Erythroblast (primary cell): ENCODE measurements at regions not wholly inside any gene's neighbourhood (a gene's known extent, or its start where the extent isn't known, plus 50 kb on each side); places are given as distances from the start of the nearest gene placed in this dataset.

Experiments used
- DNase-seq, 2 experiments: peaks; one replicate each; lab custom pipeline; 2025; lab: John Stamatoyannopoulos, UW
- GATA1 ChIP-seq: IDR thresholded peaks from 2 replicates; pipeline ENCODE4 v1.6.1; 2011; ENCODE audit warnings: low read depth, mild to moderate bottlenecking, control low read depth, low read length, moderate library complexity
- POLR2A ChIP-seq: IDR thresholded peaks from 2 replicates; pipeline ENCODE4 v1.6.1; 2011; ENCODE audit warnings: mild to moderate bottlenecking, low read length

DNA sequence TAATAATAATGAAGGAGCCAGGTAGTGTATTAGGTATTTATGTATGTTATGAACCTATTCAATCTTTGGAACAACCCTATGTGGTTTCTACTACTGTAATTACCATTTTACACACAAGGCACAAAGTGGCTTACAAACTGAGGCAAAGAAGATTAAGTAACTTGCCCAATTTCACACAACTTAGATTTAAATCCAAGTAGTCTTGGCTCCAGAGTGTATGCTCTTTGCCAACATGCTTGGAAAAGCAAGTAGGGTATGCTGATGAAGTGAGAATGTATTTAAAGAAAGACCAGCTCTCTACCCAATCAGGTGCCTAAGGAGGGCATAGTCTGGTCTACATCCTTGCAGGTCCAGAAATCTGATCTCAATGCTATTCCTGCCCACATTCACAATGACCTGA lies 463.2 kb downstream of the METTL15 start:
- no peak for DNase-seq

DNA sequence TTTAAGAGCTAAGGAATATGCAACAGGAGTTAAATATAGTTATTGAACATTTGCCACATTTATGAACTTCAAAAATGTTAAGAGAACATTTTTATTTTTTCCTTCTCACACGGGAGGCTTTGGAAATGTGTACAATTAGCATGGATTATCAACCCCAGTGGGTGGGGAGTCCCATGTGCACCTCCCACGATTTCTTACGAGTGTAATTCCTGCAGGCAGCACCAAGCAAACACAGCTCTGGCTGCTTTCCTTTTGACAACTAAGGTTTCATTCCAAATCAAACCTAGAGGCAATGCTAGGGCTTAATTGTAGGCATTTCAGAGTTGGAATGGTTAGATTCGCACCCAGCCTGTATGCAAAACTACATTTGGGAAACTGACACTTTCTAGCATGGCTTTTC lies 460.9 kb downstream of the METTL15 start:
- TF ChIP-seq GATA1 (no peak), POLR2A (no peak)
- no peak for DNase-seq

More for the DNA sequence above, 463.2 kb downstream of the METTL15 start:
- TF ChIP-seq GATA1 (no peak), POLR2A (no peak)

DNA sequence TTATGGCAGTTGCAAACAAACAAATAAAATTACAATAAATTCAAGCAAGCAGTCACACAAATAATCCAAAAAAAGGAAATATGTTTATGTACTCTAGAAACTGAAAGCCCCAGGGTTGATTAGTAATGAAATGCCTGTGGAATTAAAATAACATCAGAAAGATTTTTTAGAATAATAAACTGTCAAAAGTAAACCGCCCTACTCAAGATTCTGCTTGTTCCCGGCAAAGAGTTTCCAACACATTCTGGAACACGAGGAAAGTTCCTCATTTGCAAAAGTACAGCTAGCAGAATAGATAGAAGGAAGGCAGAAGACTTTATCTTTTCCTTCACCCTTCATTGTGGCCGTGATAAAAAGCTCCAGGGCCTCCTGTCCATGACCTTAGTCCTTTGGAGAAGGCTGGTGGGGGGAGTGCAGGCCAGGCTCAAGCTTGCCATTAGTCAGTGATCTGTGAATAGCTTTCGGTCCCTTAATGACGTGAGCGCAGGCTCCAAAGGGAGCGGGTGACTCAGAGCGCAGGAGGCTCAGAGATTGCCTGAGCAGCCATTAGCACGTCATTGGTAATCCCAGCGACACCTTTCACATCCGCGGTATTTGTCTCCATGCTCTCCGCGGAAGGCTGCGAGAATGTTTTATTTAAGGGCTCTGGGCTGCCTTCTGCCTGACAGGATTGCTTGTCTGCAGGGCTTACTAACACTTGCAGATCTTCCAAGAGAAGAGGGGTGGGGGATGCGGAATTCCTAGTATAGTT lies 458.3 kb downstream of the METTL15 start:
- DNase-seq = no peak
- TF ChIP-seq POLR2A = no peak
- TF ChIP-seq GATA1 = no peak

DNA sequence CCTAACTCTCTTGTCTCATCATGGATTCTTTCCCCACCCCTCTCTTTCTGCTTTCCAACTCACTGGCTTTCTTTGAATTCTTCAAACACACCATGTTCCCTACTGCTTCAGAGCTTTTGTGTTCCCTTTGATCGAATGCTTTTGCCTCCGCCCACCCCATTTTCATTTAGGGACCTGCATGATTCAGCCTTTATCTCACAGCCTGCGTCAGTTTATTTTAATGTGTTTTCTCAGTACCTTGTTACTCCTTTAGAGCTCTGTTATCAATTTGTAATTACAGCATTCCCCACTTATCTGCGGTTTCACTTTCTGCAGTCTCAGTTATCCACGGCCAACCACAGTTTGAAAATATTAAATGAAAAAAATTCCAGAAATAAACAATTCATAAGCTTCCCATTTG lies 451.3 kb downstream of the METTL15 start:
- no peak for DNase-seq
- no peak for TF ChIP-seq GATA1
- no peak for TF ChIP-seq POLR2A

DNA sequence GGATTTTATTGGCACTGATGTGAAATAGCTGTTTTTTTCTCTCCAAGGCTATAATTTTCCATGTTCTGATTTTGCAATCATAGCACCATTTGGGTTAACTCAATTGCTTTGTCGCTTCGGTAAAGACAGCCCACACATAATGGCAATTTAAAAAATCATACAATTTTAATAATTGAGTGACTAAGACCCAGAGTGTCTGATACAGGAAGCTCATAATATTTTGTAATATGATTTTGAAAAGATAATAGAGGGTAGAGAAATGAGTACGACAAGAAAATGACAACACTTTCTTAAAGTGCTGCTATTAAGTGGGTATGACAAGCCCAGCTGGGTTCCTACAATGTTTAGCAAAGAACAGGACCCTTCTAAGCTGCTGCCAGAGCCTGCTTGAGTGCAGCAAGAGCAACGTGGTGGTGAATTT lies 439.1 kb downstream of the METTL15 start:
- no peak for TF ChIP-seq GATA1
- TF ChIP-seq POLR2A = no peak
- no peak for DNase-seq

DNA sequence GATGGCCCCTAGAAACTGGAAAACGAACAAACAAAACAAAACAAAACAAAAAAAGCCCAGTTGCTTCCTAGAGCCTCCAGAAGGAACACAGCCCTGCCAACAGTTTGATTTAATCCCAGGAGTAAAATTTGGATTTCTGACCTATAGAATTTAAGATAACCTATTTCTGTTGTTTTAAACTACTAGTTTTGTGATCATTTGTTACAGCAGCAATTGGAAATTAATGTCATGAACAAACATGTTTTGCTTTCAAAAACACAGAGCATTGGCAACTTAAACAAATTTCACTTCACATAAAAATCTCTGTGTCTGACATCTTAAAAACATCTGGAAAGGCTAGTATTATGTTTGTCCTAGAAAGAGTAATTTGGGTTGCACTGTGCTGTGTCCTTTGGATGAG lies 437.3 kb downstream of the METTL15 start:
- DNase-seq = no peak
- TF ChIP-seq POLR2A (no peak), GATA1 (no peak)

DNA sequence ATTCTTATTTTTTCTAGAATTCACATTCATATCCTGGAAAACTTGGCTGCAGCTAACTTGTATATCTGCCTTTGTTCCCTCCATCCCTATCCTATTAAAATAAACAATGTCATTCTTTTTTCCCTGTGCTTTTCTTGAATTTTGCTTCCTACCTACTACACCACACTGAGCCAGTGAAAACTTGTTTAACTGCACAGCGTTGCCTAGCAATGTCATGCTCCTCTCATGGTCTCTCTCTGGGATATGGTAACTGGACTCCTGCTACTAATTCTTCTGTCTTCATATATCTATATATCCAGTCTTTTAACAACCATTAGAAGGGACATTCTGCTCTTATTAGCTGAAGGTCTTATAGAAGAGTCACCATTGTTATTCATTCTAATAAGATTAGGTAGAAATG lies 434.4 kb downstream of the METTL15 start:
- TF ChIP-seq POLR2A (no peak), GATA1 (no peak)
- no peak for DNase-seq

DNA sequence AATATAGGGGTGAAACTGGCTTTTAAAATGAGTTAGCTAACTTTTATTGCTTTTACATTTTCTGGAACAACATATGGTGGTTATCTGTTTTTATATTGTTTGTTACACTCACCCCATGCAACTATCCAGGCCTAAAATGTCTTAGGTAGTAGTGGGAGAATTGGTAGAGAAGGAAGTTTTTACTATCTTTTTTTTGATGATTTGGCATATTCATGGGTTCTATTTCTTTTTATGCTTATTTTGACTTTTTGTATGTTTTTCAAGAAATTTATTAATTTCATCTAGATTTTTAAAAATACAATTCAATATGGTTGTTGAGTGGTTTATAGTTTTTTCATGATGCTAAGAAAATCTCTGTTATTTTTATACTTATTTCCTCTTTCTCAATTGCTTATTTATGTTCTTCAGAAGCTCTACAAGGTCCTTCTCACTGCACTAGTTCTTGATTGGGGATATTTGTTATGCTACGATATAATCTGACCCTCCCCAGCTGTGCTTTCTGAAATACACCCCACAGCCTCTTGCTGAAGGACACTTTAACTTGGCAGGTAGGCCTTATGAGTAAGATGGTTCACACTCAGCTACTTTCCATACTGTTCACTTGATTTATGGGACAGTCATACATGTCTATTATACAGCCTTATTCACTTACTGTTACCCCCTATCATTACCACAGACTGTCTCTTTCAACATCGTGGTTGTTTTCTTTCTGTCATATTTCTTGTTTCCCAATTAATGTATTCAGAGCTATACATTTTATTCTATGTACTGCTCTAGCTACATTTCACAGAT lies 431.2 kb downstream of the METTL15 start:
- no peak for DNase-seq
- TF ChIP-seq GATA1 (no peak), POLR2A (no peak)

DNA sequence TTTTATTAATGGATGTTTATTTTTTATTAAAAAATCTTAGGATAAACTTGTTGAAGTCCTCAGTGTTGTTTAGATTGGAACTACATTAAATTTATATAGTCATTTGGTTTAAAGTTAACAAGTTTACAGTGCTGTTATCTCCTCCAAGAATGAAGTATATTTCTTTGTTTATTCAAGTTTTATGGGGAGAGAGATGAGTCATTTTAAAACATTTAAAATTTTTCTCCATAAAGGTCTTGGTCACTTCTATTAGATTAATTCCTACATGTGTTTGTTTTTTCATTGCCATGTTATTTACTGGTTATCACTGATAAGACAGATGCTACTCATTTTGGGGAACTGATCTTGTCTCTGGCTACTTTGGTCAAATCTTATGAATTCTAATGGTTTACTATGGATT lies 429.6 kb downstream of the METTL15 start:
- TF ChIP-seq GATA1 = no peak
- TF ChIP-seq POLR2A = no peak
- no peak for DNase-seq

DNA sequence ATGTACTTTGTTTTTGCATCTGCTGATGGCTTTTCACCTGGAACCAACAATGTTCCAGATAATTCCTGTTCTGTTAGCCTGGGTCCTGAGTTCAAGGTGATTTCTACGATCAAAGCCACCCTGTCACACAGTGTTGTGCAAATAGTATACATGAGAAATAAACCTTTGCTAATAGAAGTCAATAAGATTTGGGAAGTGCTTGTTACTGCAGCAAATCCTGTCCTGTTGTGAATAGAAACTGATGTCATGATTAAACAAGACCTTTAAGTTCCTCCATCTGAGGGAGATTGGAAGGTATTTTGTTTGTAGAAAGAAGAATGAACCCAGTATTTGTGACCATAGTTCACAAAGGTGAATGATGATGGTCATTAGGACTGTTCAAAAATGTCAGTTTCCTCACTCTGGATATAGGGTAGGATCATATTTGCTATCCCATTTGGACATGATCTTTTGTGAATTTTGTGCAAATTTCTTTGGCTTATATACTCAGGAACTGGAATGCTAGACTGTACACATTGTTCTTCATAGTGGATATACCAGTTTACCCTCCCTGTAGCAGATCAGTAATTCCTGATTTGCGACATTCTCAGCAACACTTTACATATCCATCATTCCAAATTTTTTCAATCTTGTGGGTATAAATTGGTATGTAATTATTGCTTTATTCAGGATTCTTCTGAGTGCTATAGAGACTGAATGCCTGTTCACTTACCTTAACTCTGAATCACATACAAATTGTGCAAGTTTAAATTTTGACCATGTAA lies 428.5 kb downstream of the METTL15 start:
- TF ChIP-seq POLR2A (no peak), GATA1 (no peak)
- DNase-seq = no peak

DNA sequence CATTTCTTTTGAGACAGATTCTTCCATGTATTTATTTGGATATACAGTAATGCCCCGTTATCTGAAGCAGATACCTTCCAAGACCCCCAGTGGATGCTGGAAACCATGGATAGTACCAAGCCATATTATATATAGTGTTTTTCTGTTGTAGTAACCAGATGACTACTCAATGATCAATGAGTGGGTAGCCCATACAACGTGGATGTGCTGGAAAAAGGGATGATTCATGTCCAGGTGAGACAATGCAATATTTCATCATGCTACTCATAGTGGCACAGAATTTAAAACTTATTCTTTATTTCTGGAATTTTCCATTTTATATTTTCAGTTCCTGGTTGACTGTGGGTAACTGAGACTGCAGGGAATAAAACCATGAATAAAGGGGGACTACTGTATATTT lies 427.5 kb downstream of the METTL15 start:
- TF ChIP-seq POLR2A (no peak), GATA1 (no peak)
- DNase-seq = no peak

DNA sequence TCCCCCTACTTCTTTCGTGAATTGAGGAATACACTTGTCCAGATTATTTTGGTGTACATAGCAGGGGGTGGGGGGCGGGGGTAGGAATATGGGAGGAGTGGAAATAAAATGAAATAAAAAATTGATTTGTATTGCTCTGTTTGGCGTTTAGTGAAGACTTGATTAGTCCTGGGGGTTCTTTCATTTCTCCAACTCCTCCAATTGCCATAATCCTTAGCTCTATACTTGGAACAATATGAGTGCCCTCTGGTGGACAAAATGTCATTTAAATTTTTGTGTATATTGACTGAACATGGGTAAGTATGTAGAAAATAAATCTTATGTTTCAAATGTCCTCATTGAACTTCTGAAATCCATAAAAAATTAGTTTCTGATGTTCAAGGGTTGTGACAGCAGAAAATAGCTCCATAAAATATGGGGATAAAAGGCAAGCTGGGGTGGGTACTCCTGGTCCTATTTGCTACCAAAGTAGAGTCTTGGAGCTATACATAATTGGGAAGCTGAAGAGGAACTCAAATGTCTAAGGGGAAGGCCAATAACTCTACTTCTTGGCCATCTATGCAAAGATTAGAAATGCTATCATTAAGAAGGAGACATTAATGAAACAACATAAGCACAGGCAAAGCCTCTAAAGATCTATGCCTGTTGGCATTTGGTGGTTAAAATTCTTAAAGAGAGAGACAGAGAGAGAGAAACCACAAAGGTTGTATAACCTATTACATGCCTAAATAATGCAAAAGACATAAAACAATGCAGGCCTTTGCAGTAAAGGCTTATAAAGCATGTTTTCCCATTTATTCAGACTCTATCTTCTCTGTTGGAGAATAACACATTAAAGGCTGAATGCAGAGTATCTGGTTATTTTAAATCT lies 421.6 kb downstream of the METTL15 start:
- peak; percentile 27 to 50 for DNase-seq
- TF ChIP-seq GATA1 (no peak), POLR2A (no peak)

DNA sequence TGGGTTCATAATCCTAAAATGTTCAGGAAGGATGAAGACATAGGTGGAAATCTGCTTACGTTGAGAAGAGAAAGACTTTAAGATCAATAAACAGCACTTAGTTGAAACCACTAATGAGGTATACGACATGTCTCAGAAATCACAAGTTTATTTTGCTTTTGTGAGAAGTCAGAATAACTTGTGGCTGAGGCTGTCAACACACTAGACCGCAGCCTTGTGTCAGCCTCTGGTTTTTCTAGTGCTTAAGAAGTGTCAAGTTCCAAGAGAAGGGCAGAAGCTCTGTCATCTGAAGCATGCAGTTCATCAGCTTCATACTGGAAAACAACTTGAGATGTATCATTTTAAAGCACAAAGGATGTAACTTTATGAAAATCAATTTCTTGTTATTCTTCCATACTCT lies 420.9 kb downstream of the METTL15 start:
- TF ChIP-seq GATA1 = no peak
- no peak for TF ChIP-seq POLR2A
- DNase-seq = no peak
